ENCODE measurements at regions not wholly inside any gene's neighbourhood (a gene's known extent, or its start where the extent isn't known, plus 50 kb on each side); places are given as distances from the start of the nearest gene placed in this dataset.

- TF ChIP-seq CTCF (conservative IDR thresholded peaks at IDR 0.05; ENCODE audit: low read length), result no peak
- DNase-seq (ENCODE audit: low read depth), result no peak
- no peak overlapping the region for H3K4me3 ChIP-seq (ENCODE audit: low read length)
Measured at GRCh38 chr15:93201940-93202339, 112.9 kb upstream of the RGMA start.

GRCh38 chr15:93200837-93201226 lies 111.8 kb upstream of the RGMA start:
- TF ChIP-seq CTCF (conservative IDR thresholded peaks at IDR 0.05; ENCODE audit: low read length), result no peak
- DNase-seq (ENCODE audit: low read depth), result no peak
- H3K4me3 ChIP-seq (ENCODE audit: low read length), result no peak overlapping the region

- H3K4me3 ChIP-seq (ENCODE audit: low read length), result no peak overlapping the region
- no peak for DNase-seq (ENCODE audit: low read depth)
- no peak for TF ChIP-seq CTCF (conservative IDR thresholded peaks at IDR 0.05; ENCODE audit: low read length)
Measured at GRCh38 chr15:93200081-93200836, 111.2 kb upstream of the RGMA start.

GRCh38 chr15:93196135-93196670 lies 107.2 kb upstream of the RGMA start:
- TF ChIP-seq CTCF (conservative IDR thresholded peaks at IDR 0.05; ENCODE audit: low read length), result no peak

GRCh38 chr15:93195109-93195508 lies 106.1 kb upstream of the RGMA start:
- no peak for DNase-seq (ENCODE audit: low read depth)
- no peak overlapping the region for H3K4me3 ChIP-seq (ENCODE audit: low read length)
- no peak for TF ChIP-seq CTCF (conservative IDR thresholded peaks at IDR 0.05; ENCODE audit: low read length)

More at GRCh38 chr15:93196135-93196670, 107.2 kb upstream of the RGMA start:
- no peak overlapping the region for H3K4me3 ChIP-seq (ENCODE audit: low read length)
- DNase-seq (ENCODE audit: low read depth), result no peak

GRCh38 chr15:93190238-93190637 lies 101.2 kb upstream of the RGMA start:
- no peak for TF ChIP-seq CTCF (conservative IDR thresholded peaks at IDR 0.05; ENCODE audit: low read length)
- H3K4me3 ChIP-seq (ENCODE audit: low read length), result no peak overlapping the region
- DNase-seq (ENCODE audit: low read depth), result no peak

GRCh38 chr15:93189561-93189960 lies 100.5 kb upstream of the RGMA start:
- no peak overlapping the region for H3K4me3 ChIP-seq (ENCODE audit: low read length)
- no peak for TF ChIP-seq CTCF (conservative IDR thresholded peaks at IDR 0.05; ENCODE audit: low read length)
- no peak for DNase-seq (ENCODE audit: low read depth)
